A673 (cell line): ENCODE measurements at regions not wholly inside any gene's neighbourhood (a gene's known extent, or its start where the extent isn't known, plus 50 kb on each side); places are given as distances from the start of the nearest gene placed in this dataset.

ENCODE experiments used
- EZH2 ChIP-seq: fragments of 200-600 bp; sonication (generic); IDR thresholded peaks from 2 replicates; pipeline ENCODE4 v1.6.1; 2017; ENCODE audit warnings: borderline replicate concordance, low read depth, mild to moderate bottlenecking, mixed read lengths, antibody characterized with exemption, low read length; ENCODE audit not compliant: poor library complexity, severe bottlenecking
- TF ChIP-seq, protein P1 (sequence below): fragments of 300-800, 200-600 bp; sonication (generic); conservative IDR thresholded peaks from 2 replicates; pipeline ENCODE4 v1.5.1; 2017; ENCODE audit warnings: low read depth, mild to moderate bottlenecking, antibody characterized with exemption, low read length, moderate library complexity, mixed read lengths

DNA sequence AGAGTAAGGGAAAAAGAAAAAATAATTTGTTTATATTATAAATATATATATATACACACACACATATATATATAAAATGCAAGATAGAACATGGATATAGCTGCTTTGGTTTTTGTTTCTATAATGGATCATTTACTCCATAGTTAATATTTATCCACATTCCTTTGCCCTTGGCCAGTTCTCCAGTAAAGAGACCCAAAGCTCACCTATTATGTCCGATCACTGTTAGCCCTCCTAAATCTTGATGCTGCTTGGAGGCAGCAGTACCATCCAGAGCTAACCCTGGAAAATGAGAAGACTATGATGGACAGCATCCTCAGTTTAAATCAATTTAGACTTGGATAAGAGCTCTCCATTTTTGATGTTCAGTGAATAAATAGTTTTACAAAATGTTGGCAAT, 407.7 kb downstream of the PLPP3 start:
- TF ChIP-seq, protein P1, sequence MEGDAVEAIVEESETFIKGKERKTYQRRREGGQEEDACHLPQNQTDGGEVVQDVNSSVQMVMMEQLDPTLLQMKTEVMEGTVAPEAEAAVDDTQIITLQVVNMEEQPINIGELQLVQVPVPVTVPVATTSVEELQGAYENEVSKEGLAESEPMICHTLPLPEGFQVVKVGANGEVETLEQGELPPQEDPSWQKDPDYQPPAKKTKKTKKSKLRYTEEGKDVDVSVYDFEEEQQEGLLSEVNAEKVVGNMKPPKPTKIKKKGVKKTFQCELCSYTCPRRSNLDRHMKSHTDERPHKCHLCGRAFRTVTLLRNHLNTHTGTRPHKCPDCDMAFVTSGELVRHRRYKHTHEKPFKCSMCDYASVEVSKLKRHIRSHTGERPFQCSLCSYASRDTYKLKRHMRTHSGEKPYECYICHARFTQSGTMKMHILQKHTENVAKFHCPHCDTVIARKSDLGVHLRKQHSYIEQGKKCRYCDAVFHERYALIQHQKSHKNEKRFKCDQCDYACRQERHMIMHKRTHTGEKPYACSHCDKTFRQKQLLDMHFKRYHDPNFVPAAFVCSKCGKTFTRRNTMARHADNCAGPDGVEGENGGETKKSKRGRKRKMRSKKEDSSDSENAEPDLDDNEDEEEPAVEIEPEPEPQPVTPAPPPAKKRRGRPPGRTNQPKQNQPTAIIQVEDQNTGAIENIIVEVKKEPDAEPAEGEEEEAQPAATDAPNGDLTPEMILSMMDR = no peak
- TF ChIP-seq EZH2 = no peak
